ENCODE measurements at regions not wholly inside any gene's neighbourhood (a gene's known extent, or its start where the extent isn't known, plus 50 kb on each side); places are given as distances from the start of the nearest gene placed in this dataset.

DNA sequence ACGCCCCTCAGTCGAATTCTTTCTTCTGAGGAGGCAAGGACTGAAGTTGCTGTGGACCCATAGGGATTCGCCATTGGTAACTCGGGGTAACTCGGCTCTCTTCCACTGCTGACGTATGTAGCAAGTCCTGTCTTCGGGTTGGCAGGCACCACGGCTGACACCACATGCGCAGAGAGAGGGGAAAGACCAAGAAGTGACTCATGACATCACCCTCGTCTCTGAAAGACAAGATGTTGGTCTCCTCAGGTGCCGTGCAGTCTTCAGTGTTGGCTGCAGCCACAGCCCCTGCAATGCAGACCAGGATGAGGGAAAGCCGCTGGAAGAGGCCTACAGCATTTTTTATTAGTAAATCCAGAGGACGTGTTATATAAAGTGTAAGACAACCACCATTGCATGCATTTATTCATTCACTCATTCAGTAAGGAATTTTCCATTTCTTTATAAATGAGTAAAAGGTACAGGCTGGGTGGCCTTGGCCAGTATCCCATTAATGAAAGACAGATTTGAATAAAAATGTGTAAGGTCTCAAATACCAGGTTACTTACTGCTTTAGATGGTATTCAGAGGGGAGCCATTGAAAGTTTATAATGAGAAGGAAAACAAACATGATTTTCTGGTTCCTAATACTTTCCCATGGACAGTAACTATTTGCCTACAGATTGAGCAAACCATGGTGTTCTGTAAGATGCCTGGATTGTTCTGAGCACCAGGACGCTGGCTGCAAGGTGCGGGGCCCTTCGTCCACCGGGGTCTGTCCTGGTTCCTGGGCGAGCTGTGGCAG is 50.7 kb upstream of the IRF2BP2 start:
- H3K27ac Mint-ChIP-seq = no peak overlapping the region
- H3K4me1 Mint-ChIP-seq (ENCODE audit: low read depth) = peaks cover 15% of the 10 kb centered on the region
- H3K4me3 Mint-ChIP-seq = no peak overlapping the region

More for the DNA sequence above, 50.7 kb upstream of the IRF2BP2 start:
- Mint-ChIP-seq H3K9me3 (no peaks in the 10 kb centered on the region), H3K27me3 (no peaks in the 10 kb centered on the region), H3K36me3 (ENCODE audit: low read depth) (no peaks in the 10 kb centered on the region)
- no peak for DNase-seq

All from activated T-cell treated with anti-CD3 and anti-CD28 coated beads, Interleukin-2, amount 50 U/mL, for 24 hours (primary cell).